ENCODE measurements at regions not wholly inside any gene's neighbourhood (a gene's known extent, or its start where the extent isn't known, plus 50 kb on each side); places are given as distances from the start of the nearest gene placed in this dataset.
"Not testable (repeated sequence)": the region's sequence is repeated elsewhere in the genome, so short reads cannot be mapped to it uniquely, and the experiment has no call there.

DNA sequence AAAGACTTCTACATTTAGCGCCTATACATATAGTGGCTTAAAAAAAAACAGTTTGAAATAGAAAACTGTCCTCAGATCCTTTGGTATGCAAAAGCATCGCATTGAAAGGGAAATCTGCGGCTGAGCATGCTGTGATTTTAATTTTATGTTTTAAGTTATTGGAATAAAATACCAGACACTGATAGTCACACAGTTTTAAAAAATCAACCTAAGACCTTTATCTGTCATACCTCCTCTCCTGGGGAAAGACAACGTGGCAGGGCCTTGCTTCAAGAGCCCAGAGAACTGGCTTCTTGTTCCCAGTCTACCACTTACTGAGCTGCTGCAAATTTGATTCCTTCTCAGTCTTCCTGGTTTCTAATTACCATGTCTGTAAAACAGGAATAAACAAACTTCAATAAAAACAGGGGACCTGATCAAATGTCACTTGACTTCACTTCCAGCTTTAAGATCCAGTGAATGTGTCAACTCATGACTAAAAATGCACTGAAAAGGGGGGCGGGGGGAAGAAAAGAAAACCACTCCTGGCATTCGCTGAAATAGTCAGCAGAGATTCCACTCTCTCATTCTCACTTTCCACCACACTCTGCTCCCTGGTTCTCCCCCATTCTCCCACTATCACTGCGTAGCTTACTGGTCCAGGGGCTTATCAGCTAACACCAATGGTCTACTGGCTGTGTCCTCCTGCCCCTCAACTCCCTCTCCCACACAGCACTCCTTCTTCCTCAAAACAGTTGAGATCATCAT lies 494.7 kb upstream of the MARCKS start:
- DNase-seq: no peak

DNA sequence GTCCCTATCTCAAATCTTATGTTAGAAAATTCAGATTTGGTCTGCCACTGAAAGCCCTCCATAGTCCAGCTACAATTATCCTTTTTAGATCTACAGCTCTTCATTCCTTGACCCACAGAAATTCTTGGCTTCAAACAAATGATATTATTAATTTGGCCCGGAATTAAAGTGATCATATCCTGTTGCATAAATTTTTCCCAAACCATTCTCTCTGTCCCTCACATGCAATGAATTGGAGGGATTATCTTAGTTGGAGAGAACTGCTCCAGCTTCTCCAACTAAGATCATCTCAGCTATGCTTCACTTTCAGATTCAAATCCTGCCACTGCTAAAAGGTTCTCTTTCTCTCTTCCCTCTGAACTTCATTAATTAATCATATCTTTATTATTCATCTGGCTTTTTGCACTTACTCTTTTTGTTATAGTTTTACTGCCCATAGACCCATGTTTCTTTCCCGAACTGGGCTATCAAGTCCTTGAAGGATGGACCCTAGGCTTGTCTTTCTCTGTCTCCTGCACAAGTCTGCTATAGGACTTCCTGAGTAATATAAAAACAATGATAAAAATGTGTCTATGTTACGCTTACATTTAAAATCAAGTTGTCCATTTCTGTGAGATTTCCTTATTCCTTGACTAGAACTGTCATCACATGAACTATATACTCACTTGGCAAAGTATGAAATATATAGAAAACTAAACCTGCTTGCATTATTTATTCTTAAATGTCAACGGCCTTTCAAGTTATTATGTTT lies 493.9 kb upstream of the MARCKS start:
- DNase-seq: no peak
- no peak for TF ChIP-seq GATA1 (IDR thresholded peaks at IDR 0.05; ENCODE audit: low read depth, low read length)
- TF ChIP-seq POLR2A (IDR thresholded peaks at IDR 0.05; ENCODE audit: low read length): no peak

More for the DNA sequence above, 494.7 kb upstream of the MARCKS start:
- TF ChIP-seq GATA1 (IDR thresholded peaks at IDR 0.05; ENCODE audit: low read depth, low read length): no peak
- TF ChIP-seq POLR2A (IDR thresholded peaks at IDR 0.05; ENCODE audit: low read length): no peak

DNA sequence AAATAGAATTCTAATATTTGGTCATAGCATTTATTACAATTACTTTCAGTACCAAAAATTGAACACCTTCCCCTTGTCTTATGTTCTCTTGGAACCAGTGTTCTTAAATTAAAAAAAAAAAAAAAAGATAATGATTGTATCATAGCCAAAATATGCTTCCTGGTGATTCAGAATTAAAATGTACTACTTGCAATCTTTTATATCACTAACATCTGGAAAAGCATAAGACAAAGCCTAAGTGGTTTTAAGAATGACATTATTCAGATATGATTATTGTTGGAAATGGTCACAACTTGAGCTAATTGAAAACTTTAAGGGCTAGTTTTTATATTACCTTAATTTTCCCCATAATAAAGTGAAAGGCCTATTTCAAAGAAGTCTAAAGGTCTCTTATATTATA lies 493.3 kb upstream of the MARCKS start:
- DNase-seq: no peak
- no peak for TF ChIP-seq POLR2A (IDR thresholded peaks at IDR 0.05; ENCODE audit: low read length)
- TF ChIP-seq GATA1 (IDR thresholded peaks at IDR 0.05; ENCODE audit: low read depth, low read length): no peak

DNA sequence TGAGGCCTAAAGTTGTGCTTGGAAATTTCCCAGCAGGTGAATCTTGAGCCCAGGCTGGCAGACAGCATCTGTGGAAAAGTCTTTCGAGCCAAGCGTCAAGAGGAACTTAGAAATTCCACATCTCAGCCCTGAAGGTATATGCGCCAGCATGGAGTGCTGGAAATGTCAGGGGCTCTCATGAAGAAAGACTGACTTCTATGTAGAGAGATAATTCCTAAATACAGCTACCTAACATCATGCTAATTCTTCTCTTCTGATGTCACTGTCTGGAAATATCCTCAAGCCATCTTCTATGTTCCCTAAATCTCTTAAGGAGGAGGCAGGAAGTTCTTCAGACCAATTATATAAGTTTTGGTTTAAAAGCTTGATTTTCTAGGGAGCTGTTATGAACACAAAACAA lies 492.4 kb upstream of the MARCKS start:
- no peak for DNase-seq
- no peak for TF ChIP-seq GATA1 (IDR thresholded peaks at IDR 0.05; ENCODE audit: low read depth, low read length)
- no peak for TF ChIP-seq POLR2A (IDR thresholded peaks at IDR 0.05; ENCODE audit: low read length)

DNA sequence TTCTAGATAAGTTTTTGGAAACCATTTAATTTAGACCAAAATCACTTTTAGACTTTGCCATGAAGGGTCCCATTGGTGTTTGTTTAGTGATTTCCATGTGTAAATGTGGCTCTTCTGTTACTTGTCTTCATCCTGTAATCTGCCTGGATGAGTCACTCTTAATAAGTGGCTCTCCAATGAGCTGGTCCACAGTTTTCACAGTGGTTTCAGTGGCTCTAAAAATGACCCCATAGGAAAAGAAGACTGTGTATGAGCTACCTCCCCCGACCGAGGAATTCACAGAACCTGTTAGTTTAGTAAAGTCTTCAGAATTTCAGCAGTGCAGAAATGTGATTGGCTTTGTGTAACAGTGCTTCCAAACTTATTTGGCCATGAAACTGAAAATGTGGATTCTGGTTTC lies 492.0 kb upstream of the MARCKS start:
- no peak for DNase-seq

DNA sequence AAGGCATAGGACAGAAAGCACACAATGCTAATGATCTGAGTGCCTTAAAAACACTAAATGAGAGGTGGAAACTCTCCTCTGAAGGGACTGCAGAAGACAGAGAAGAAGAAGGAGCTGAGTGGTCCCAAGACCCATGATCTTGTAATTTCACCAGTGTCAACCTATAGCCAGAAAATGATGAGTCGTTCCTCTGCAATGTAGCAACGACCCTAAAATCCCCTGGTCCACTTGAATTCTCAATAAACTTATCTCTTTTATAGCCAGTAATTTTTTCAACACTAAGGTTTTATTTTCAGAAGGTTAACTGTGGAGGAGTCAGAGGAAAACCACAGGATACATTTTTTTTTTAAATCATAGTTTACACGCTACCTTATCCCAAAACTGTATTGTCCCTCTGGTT lies 490.6 kb upstream of the MARCKS start:
- DNase-seq: no peak

More for the DNA sequence above, 492.0 kb upstream of the MARCKS start:
- TF ChIP-seq POLR2A (IDR thresholded peaks at IDR 0.05; ENCODE audit: low read length) (no peak), GATA1 (IDR thresholded peaks at IDR 0.05; ENCODE audit: low read depth, low read length) (no peak)

DNA sequence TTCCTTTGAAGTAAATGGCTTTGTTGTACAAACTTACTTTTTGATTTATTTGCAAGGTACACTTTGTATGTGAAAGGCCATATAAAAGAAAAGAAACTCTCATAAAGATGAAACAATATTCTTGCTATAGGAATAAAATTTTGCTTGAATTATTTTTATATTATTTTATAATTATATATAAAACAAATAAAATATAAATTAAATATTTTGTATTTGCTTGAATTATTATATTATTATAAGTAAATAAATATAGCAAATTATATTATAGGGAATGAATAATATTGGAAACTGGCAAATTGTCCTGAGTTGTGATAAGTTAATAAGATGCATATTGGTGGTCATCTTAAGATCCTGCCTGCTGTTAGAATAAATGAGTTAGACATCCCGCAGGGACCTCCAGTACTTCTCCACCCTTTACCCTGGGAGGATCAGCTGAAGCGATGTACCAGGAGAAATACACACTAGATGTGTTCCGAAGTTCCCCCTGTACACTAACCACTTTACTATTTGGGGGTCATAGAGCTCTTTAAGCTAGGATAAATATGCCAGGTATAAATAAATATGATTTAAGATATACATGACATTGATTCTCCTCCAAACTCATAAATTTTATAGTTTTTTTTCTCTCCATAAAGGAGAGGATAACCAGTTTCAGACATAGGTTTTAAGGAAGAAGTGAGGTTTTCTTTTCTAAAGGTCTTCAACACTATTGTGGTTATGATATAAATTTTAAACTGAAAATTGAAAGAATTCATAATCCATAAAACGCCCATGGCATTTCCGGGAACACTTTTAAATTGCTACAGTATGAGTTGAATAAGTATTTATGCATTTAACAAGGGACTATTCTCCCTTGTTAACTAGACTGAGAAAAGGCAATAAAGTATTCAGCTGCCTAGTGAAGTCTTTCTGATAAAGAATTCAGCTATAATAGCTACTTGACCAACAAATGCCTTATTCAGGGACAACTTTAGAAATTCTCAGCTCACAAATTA lies 486.3 kb upstream of the MARCKS start:
- no peak for DNase-seq
- TF ChIP-seq POLR2A (IDR thresholded peaks at IDR 0.05; ENCODE audit: low read length): no peak
- no peak for TF ChIP-seq GATA1 (IDR thresholded peaks at IDR 0.05; ENCODE audit: low read depth, low read length)

More for the DNA sequence above, 490.6 kb upstream of the MARCKS start:
- no peak for TF ChIP-seq POLR2A (IDR thresholded peaks at IDR 0.05; ENCODE audit: low read length)
- TF ChIP-seq GATA1 (IDR thresholded peaks at IDR 0.05; ENCODE audit: low read depth, low read length): no peak

DNA sequence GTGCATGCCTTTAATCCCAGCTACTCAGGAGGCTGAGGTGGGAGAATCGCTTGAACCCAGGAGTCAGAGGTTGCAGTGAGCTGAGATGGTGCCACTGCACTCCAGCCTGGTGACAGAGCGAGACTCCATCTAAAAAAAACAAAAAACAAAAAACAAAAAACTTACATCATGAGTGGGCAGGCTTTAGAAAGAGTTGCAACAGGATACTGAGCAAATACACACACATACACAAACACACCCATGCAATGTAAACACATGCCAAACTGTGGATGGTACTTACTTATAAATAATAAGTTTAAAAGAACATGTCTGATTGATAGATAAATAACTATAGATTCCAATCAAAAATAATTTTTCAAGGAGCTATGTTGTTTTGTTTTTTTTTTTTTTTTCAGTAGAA lies 481.7 kb upstream of the MARCKS start:
- not testable (repeated sequence) for DNase-seq

DNA sequence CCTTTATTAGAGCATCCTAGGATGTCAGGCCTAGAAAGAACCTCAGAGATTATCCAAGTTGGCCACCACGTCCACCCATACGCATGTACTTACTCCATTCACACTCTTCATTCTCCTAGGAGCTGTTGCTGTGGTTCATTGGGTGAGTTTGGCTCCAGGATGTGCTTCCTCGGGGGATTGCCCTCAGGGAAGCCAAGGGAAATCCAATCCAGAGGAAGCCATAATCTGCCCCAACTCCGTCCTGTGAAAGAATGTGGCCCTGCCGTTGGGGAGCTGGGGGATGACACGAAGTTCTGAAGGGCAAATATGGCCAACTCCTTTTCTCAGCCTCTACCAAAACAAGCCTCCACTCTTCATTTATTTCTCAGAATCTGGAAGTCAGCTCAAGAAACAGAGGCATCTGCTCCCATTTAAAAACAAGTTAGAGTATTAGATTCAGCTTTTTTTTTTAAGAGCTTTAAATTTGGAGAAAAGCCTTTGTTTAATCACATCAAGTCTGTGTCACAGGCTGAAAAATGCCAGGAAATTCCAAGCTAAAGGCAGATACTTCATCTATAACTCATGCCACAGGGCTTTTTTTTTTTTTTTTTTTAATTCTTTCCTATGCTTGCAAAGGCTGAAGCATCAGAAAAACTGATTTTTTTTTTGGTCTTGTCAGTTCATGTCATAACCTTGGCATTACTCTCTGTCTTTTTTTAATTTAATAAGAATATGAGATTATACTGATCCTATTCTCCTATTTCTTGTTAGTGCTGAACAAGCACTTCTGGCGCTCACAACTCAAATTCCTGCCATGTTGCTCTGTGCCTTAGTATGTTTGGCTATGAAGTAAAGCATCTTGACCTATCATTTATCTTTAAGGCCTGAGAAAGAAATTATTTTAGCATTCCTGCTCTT lies 480.9 kb upstream of the MARCKS start:
- no peak for DNase-seq
- TF ChIP-seq POLR2A (IDR thresholded peaks at IDR 0.05; ENCODE audit: low read length) (no peak), GATA1 (IDR thresholded peaks at IDR 0.05; ENCODE audit: low read depth, low read length) (no peak)

DNA sequence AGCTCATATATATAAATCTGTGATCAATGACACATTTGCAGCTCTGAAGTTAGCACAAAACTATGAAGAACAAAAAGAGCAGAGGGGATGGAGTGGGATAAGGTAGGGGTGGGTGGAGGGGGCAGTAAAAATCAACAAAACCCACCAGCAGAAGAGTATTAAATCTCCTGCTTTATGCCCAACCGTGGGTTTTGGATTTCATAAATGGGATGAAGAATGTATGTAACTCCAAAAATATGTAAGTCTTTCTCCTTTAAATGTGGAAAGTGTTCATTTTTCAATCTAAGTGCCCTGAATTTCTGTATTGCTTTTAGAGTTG lies 480.3 kb upstream of the MARCKS start:
- DNase-seq: no peak
- TF ChIP-seq GATA1 (IDR thresholded peaks at IDR 0.05; ENCODE audit: low read depth, low read length) (no peak), POLR2A (IDR thresholded peaks at IDR 0.05; ENCODE audit: low read length) (no peak)

DNA sequence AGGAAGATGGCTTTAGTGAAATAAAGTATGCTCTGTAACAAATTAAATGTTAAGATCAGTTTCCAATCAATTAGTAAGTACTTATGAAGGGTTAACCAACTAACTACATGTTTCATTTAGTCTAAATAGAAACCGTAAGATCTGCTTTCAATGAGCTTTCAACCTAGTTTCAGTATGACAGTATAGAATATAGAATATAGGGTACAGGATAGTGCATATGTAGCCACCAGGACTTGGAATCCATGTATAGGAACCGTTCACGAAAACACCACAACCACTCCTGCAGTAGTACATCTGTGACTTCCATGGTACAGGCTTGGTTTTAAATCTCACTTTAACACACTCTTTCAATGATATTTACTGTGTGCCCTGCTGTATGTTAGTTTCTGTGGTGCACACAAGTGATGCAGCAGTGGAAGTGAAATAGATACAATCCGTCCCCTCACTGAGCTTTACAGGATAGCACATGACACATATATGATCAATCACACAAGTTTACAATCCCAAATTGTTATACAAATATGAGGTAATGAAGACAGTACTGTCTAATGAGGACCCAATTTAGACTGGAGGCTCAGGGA lies 479.7 kb upstream of the MARCKS start:
- DNase-seq: no peak
- TF ChIP-seq POLR2A (IDR thresholded peaks at IDR 0.05; ENCODE audit: low read length): no peak
- TF ChIP-seq GATA1 (IDR thresholded peaks at IDR 0.05; ENCODE audit: low read depth, low read length): no peak

DNA sequence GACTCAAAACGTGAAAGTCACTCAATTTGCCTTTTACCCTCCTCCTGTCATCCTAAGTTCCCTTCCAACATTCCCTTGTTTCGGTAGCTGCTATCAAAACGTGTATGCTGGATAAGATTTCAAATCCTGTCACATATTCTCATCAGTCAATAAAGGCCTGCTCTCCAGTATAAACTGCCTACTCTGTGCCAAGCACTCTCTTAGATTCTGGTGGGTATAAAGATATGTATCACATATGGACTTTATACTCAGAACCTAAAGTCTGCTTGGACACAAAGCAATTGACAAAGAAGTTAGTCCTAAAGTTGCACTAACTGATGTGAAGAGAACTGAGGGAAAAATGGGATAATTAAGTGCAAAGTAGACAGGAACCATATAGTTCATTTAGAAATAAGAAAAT lies 476.6 kb upstream of the MARCKS start:
- DNase-seq: no peak
- TF ChIP-seq POLR2A (IDR thresholded peaks at IDR 0.05; ENCODE audit: low read length) (no peak), GATA1 (IDR thresholded peaks at IDR 0.05; ENCODE audit: low read depth, low read length) (no peak)

DNA sequence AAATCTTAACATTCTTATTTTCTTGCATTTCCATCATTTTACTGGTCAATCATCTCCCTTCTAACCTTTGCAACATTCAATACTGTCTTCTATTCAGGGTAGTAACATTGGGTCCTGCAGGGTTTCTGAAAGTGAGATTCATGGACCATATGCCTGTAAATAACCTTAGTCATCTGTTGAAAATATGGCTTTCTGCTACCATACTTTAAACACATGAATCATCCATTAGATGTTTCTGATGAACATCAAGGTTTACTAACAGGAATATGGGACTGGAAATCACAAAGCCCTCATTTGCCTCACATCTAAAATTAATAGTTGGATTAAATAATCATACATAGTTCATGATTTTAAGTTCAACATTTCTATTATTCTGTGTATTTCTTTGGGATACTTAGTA lies 475.9 kb upstream of the MARCKS start:
- DNase-seq: no peak
- TF ChIP-seq POLR2A (IDR thresholded peaks at IDR 0.05; ENCODE audit: low read length) (no peak), GATA1 (IDR thresholded peaks at IDR 0.05; ENCODE audit: low read depth, low read length) (no peak)
